Ecto neural progenitor cell (in vitro differentiated cells): ENCODE measurements at regions not wholly inside any gene's neighbourhood (a gene's known extent, or its start where the extent isn't known, plus 50 kb on each side); places are given as distances from the start of the nearest gene placed in this dataset.

Source experiments
- DNase-seq: peaks from one replicate; pipeline ENCODE4 v3.0.0-alpha.2; 2018; ENCODE audit warnings: low spot score

DNA sequence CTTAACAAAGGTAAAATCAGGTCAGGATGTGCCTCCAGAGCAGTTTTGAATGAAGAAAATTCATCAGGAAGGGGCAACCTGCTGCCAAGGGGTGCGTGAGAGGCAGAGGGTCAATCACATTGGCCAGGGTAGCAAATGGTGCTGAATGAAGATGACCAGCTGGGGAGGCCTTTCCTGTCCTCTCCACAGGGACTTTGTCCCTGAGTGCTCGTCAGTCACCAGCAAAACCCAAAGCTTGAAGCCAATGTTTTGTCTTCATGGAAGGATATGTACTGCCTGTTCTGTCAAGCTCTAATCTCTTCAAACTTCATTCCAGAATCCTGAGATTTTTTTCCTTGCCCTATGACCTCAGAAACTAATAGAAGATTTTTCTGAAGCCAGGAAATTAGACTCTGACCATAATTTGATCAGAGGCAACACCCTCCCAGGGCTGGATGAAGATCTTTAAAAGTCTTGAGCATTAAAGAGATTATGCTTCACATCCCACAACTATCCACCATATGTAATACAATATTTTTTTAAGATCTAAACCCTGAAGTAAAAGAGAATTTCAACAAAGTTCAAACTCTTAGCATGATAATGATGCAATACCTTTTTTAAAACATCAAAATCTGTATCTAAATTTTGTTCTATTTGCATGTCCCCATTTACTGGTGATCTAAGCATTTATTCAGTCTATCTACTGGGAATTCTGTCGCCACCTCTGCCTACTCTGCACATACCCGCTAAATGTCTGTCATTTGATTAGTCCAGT is 243.0 kb downstream of the SNX13 start:
- no peak for DNase-seq

DNA sequence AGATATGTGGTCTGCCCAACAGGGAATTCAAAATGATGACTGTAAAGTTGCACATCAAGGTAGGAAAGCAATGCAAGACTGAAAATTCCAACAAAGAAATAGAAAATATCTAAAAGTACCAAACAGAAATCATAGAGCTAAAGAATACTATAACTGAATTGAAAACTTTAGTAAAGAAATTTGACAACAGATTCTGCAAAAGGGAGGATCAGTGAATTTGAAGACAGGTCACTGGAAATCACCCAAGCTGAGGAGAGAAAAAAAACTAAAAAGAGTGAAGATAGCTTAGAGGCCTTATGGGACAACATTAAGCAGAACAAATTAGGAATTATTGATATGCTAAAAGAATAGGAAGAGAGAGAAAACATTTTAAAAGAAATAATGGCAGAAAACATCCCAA is 240.6 kb downstream of the SNX13 start:
- no peak for DNase-seq

DNA sequence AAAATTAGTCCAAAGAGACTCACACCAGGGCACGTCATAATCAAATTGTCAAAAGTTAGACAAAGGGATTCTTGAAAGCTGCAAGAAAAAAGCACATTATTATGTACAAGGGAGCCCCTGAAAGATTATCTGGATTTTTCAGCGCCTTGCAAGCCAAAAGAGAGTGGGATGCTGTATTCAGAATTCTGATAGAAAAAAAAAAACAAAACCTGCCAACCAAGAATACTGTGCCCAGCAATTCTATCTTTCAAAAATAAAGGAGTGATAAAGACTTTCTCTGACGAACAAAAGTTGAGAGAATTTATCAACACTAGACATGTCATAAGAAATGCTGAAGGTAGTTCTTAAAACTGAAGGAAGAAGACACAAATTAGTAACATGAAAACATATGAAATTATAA is 240.2 kb downstream of the SNX13 start:
- no peak for DNase-seq

DNA sequence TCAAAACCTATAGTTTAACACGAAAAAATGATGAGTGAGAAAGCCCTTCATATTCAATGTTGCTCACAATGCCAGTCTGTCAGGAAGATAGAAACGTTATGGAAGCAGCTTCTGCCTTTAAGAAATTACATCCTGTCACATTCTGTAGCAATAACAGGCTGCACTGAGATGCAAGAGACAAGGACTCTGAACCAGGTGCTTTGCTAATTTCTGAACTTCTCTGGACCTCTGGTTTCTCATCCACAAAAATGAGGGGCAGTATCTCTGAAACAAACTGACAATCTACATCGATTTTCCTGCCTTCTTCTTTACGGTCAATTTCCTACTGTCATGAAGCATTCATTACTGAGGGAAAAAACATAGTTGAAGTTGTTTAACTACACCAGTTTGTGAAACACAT is 234.0 kb downstream of the SNX13 start:
- no peak for DNase-seq

DNA sequence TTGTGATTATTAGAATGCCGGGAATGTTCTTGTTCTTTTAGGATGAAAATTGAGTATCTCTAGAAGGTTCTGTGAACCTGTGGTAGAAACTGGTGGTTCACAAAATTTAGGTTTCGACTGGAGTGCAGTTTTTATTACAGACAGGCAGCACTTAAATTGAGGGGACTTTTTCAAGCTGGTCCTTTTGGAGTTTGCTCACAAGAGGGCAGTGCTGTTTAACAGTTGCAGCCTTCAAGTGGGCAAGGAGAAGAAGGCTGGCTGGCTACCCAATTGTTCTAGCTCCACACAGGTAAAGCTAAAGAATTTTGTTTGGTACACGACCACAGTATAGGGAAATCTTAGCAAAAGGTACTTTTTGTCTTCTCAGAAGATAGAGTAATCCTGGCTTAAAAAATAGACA is 233.6 kb downstream of the SNX13 start:
- DNase-seq, result peak; percentile 56

DNA sequence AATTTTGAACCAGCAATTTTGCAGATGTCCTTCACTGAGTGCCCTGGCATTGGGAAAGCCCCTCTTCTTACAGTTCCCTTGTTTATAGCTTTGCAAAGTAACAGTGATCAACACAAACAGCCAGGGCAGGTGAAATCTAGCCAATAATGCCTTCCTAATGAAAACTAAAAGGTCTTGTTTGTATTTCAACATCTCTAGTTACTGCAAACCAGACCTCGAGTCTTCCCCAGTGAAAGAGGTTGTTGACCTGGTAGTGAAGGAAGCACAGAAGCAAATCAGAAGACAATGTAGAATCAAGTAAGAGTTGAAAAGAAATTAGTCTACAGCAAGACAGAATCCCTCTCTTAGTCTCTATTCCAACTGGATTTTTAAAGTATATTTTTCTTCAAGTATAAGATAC is 231.2 kb downstream of the SNX13 start:
- DNase-seq, result no peak

DNA sequence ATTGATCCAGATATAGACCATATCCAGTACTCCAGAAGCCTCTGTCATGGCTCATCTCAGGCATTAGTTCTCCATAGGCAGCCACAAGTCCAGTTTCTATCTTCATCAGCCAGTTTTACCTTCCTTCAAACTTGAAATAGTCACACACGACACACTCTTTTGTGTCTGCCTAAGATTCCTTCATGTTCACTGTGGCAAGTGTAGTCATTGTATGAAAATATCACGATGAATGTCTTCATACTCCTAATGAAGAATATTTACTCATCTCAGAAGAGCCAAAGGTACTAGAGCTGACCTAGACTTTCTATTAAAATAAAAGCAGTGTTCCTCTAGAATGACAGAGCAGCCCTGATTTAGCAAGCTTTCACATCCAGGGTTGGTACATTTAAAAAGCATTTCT is 230.7 kb downstream of the SNX13 start:
- DNase-seq, result no peak

DNA sequence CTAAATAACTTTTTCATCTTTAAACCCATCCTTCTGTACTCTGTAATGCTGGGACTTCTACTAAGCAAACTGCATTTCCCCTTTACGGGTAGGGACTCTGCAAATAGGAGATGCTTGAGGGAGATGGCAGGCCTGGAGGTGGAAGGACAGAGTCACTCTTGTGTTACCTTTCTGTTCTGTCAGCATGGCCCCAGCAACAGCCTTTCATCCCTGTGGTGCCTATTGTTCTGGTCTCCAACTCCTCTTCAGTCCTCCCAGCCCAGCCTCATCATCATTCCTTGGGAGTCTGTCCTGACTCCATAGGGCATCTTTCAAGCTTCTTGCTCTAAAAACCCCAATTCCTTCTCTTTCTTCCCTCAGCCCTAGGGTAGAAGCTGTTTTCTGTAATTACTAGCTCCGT is 230.0 kb downstream of the SNX13 start:
- DNase-seq, result no peak

DNA sequence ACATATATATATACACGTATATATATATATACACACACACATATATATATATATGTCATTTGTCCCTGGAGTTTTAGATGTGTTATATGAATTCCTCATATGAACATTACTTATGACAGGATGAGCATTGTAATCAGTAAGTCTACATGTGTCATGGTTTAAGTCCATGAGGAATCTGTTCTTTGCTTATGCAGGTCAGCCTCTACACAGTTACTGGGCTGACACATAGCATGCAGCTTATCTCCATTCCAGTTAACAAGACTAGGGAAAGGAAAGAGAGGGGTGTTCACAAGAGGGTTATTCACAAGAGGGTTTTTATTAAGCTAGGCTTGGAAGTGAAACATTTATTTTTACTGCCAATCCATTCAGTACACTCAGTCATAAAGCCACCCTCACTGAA is 226.7 kb downstream of the SNX13 start:
- no peak for DNase-seq

DNA sequence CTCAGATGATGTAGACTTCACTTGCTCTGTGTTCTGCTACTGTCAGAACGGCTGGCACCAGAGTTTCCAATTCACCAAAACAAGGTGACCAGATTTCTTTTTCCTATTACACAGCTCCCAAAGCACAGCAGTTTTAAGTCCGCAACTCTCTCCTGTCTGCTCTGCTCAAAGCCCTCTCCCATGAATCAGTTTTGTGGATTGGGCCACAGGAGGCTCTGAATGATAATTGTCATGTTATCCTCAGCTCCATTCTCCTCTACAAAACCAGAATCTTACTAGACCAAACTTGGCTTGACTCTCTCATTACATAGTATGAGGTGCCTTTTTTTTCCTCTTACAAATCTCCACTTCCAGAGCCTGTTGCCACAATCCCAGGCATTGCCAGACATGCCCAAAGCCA is 223.5 kb downstream of the SNX13 start:
- no peak for DNase-seq

DNA sequence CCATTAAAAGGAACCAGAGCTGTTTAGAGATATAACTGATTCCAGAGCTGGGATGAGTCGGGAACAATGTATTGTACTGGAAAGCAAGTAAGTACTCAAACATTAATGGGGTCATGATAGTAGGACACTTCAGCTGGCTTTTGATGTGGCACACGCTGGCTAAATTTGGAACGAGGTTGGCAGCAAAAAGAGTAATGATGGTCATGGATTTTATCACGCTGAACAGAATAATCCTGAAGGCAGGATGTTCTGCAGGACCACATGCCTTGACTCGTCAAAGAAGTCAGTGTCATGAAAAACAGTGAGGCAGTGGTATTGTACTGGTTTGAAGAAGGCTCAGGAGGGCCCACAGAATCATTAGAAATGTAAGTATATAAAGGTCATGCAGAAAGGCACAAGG is 220.3 kb downstream of the SNX13 start:
- DNase-seq, result no peak

DNA sequence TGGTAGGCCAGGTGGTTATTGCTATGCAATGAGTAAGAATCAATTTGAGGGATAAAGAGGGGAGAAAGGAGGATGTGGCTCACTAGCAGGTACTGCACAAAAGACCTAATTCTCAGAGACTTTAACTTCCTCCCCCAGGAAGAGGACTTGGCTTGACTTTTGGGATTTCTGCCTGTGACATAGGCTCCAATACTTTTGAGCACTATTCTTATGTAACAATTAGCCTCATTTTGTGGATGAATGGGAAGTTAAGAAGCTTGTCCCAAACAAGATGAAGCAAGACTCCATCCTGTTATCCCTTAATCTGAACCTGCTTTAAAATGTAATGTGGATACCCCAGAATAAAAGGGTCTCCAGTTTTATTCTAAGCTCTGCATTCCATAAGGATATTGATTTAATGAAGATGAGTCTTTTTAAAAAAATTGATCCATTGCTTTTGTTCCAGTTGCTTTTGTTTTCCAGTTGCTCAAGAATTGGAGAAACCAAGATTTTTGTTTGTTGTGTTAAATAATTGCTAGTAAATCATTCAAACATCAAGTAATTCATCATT is 218.5 kb downstream of the SNX13 start:
- no peak for DNase-seq

DNA sequence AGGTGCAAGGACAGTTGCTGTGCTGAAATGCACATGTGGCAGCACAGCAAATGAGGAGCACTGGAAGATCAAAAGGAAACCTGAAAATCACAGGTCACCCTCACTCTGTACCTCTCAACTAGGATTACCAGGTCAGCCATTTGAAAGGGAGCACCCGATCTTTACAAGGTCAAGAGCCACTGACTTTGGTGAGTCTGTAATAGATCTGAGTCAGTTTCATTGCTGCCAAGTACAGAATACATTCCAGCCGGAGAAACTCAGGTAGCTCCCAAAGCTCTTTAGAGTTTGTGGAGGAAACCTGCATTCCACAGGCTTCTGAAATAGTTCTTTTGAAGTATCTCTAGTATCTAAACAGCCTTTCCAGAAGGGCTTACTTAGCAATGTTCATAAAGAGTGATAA is 217.5 kb downstream of the SNX13 start:
- DNase-seq, result no peak

DNA sequence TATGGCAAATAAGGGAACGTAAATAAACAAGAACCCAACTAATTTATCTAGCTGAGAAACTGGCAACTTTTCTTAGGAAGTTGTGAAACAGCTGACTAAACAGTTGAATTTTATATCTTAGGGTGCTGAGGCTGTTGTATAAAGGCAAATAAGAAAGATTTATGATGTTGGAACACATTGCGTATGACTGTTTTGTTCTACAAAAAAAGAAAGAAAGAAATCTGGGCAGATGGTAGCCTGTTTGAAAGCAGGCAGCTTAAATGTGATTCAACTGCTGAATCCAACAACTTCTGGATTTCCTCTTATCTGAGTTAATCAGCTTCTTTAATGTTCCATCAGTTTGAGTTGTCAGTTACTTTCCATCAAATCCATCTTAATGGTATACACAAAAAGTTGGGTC is 214.5 kb downstream of the SNX13 start:
- no peak for DNase-seq

DNA sequence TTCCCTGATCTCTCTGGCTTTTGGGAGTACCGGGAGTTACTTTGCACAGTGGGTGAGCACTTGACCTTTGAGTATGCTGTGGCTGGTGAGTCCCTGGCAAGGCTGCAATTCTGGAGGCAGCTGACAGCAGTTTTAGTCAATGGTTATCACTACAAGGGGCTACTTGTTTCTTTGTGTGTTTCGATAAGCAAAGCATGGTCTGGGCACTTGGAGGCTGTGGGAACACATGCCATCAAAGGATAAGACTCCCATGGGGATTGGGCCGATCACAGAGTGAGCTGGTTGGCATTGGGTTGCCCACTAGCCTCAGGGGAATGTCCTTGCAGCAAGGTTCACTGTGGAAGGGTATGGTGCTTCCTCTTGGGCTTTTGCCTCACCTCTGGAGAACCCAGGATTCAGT is 208.2 kb downstream of the SNX13 start:
- no peak for DNase-seq
